ENCODE measurements at regions not wholly inside any gene's neighbourhood (a gene's known extent, or its start where the extent isn't known, plus 50 kb on each side); places are given as distances from the start of the nearest gene placed in this dataset.

DNA sequence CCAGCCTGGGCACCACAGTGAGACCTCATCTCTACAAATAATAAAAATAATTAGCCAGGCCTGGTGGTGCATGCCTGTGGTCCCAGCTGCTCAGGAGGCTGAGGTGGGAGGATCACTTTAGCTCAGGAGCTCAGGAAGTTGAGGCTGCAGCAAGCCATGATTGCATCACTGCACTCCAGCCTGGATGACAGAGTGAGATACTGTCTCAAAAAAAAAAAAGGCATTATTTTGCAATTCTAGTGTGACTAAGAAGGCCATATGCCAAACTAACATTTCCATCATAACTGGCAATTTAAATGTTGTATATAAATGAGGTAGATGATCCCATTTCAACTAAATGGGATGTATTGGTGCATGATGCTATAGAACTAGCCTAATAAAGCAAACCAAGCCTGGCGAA is 632.8 kb upstream of the KLF12 start:
- no peak for DNase-seq (ENCODE audit: low spot score)
- no peaks in the 10 kb centered on the region for H3K4me1 ChIP-seq
- no peaks in the 10 kb centered on the region for H3K36me3 ChIP-seq
- H3K27me3 ChIP-seq = no peaks in the 10 kb centered on the region
- no peak overlapping the region for H3K4me3 ChIP-seq
- no peak overlapping the region for H3K27ac ChIP-seq
- TF ChIP-seq, protein P1, sequence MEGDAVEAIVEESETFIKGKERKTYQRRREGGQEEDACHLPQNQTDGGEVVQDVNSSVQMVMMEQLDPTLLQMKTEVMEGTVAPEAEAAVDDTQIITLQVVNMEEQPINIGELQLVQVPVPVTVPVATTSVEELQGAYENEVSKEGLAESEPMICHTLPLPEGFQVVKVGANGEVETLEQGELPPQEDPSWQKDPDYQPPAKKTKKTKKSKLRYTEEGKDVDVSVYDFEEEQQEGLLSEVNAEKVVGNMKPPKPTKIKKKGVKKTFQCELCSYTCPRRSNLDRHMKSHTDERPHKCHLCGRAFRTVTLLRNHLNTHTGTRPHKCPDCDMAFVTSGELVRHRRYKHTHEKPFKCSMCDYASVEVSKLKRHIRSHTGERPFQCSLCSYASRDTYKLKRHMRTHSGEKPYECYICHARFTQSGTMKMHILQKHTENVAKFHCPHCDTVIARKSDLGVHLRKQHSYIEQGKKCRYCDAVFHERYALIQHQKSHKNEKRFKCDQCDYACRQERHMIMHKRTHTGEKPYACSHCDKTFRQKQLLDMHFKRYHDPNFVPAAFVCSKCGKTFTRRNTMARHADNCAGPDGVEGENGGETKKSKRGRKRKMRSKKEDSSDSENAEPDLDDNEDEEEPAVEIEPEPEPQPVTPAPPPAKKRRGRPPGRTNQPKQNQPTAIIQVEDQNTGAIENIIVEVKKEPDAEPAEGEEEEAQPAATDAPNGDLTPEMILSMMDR (IDR thresholded peaks at IDR 0.05) = no peak
- H3K9me3 ChIP-seq = no peaks in the 10 kb centered on the region

DNA sequence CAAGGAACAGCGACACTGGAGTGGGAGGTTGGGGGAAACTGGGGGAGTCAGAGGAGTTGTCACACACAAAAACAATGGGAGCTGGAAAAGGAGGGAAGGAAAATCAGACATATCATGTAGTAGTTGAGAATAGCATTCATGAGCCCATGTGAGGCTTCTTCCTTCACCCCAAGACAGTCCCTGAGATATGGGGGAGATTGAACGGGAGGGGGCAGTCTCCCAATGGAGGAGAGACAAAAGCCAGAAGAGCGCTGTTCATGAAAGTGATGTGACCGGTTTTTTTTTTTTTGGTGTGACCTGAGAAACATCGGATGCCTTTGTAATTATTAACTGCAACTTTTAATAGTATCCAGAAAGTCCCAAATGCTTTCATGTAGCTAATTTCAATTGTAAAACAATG is 631.8 kb upstream of the KLF12 start:
- Histone ChIP-seq H3K27me3 (no peaks in the 10 kb centered on the region), H3K4me3 (no peak overlapping the region), H3K4me1 (no peaks in the 10 kb centered on the region), H3K27ac (no peak overlapping the region), H3K9me3 (no peaks in the 10 kb centered on the region), H3K36me3 (no peaks in the 10 kb centered on the region)
- TF ChIP-seq, protein P1 (IDR thresholded peaks at IDR 0.05) = no peak
- no peak for DNase-seq (ENCODE audit: low spot score)

DNA sequence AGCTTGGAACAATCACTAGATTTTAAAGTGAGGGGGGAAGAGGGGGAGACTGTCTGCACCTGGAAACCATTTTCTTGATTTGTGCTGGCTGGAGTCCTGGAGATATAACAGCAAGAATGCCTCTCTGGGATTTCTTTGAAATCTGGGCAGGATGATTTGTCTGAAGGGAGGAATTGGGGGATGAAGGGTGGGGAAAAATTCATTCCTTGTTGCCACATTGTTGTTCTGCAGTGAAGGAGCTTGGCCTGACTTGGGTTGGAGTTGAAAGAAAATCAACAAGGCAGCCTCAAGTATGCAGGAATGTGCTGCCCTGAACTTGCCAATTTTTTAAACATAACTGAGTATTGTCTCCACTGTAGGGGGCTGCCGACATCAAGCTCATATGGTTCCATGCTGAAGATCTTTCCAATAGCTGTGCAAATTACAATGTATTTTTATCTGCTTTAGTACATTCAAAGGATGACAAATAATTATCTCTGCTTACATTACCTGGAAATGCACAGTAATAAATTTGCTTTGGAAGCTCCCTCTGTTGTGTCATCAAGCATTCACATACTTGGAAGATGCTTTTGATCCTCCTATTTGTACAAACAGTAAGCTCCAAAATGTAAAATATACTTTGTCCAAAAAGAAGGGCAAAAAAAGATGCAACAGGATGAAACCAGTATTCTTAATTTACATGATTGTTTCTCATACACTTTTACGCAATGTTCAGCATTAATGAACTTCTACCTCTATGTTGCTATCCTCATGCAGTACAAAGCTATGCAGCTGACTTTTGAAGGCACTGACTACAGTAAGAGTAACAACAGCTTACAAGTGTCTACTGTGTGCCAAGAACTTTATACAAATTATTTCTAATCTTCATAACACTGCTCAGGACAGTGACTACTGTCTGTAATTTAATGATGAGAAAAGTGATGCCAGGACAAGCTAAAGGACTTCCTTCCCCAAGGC is 627.9 kb upstream of the KLF12 start:
- DNase-seq (ENCODE audit: low spot score) = no peak
- Histone ChIP-seq H3K36me3 (no peaks in the 10 kb centered on the region), H3K27me3 (no peaks in the 10 kb centered on the region), H3K27ac (no peak overlapping the region), H3K4me3 (no peak overlapping the region), H3K9me3 (no peaks in the 10 kb centered on the region), H3K4me1 (no peaks in the 10 kb centered on the region)
- TF ChIP-seq, protein P1 (IDR thresholded peaks at IDR 0.05) = no peak

DNA sequence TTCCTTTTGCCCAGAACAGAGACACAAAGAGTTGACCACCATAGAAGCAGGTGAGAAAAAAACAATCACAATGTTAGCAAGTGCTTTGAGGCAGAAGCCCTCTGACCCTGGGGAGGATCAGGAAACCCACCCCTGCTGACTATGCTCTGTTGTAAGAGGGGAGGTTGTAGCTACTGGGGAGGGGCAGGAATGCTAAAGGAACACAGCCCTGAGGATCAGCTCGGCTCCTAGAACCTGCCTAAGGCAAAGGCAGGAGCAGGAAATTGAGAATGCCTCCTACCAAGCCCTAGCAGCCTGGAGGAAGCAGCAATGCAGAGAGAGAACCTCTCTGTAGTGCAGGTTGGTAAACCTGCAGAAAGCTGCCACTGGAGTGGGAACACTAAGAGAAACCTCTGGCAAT is 624.0 kb upstream of the KLF12 start:
- TF ChIP-seq, protein P1 (IDR thresholded peaks at IDR 0.05) = no peak
- no peaks in the 10 kb centered on the region for H3K4me1 ChIP-seq
- no peak for DNase-seq (ENCODE audit: low spot score)
- H3K4me3 ChIP-seq = no peak overlapping the region
- H3K27me3 ChIP-seq = no peaks in the 10 kb centered on the region
- H3K27ac ChIP-seq = no peak overlapping the region
- no peaks in the 10 kb centered on the region for H3K36me3 ChIP-seq
- H3K9me3 ChIP-seq = no peaks in the 10 kb centered on the region

DNA sequence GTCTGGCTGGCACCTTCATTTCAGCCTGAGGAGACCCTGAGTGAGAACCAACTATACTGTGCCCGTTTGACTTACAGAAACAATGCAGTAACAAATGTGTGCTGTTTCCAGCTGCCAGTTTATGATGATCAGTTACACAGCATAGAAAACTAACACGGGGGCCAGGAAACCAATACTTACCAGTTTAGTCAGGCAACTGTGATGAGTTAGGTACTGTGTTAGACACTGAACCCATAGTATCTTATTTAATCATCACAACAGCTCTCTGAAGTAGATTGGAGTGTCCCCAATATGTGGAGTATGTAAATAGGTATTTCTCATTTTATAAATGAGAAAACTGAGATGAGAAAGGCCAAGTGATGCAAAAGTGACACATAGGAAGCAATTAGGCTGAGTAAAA is 620.9 kb upstream of the KLF12 start:
- TF ChIP-seq, protein P1 (IDR thresholded peaks at IDR 0.05) = no peak
- H3K4me1 ChIP-seq = no peaks in the 10 kb centered on the region
- no peaks in the 10 kb centered on the region for H3K27me3 ChIP-seq
- H3K27ac ChIP-seq = no peak overlapping the region
- H3K9me3 ChIP-seq = no peaks in the 10 kb centered on the region
- no peaks in the 10 kb centered on the region for H3K36me3 ChIP-seq
- no peak overlapping the region for H3K4me3 ChIP-seq
- no peak for DNase-seq (ENCODE audit: low spot score)
